Spleen (tissue), 11 donors: ENCODE measurements at regions not wholly inside any gene's neighbourhood (a gene's known extent, or its start where the extent isn't known, plus 50 kb on each side); places are given as distances from the start of the nearest gene placed in this dataset.

ENCODE experiments used
- DNase-seq: peaks from one replicate; pipeline ENCODE4 v3.0.0-alpha.2; 2020
- H3K27ac ChIP-seq, 8 donors: fragments of 200-600 bp; sonication (generic) in 7 of 8; 1 replicate in 4 of 8; 2 replicates in 4 of 8; pipeline versions ENCODE4 v1.5.0 to v1.8.0; 2016 to 2021; ENCODE audit warnings: inconsistent platforms in 4 of 8, mild to moderate bottlenecking in 4 of 8, moderate library complexity in 1 of 8
- H3K27me3 ChIP-seq, 7 donors: fragments of 200-600 bp; sonication (generic) in 6 of 7; replicated peaks in 1 of 7; 1 replicate in 4 of 7; 2 replicates in 3 of 7; pipeline versions ENCODE4 v1.5.0 to v1.8.0; 2016 to 2021; ENCODE audit warnings: inconsistent platforms in 3 of 7, mild to moderate bottlenecking in 1 of 7
- H3K36me3 ChIP-seq, 6 donors: fragments of 200-600 bp; sonication (generic) in 5 of 6; 1 replicate in 4 of 6; 2 replicates in 2 of 6; pipeline versions ENCODE4 v1.5.0 to v1.8.0; 2016 to 2021; ENCODE audit warnings: inconsistent platforms in 2 of 6
- H3K4me1 ChIP-seq, 6 donors: fragments of 200-600 bp; sonication (generic) in 5 of 6; 1 replicate in 3 of 6; 2 replicates in 3 of 6; pipeline versions ENCODE4 v1.5.0 to v1.8.0; 2016 to 2021; ENCODE audit warnings: inconsistent platforms in 3 of 6
- H3K4me3 ChIP-seq, 8 donors: fragments of 200-600 bp; sonication (generic) in 7 of 8; 1 replicate in 4 of 8; 2 replicates in 4 of 8; pipeline versions ENCODE4 v1.5.0 to v1.8.0; 2016 to 2021; ENCODE audit warnings: inconsistent platforms in 4 of 8, mild to moderate bottlenecking in 4 of 8, moderate library complexity in 2 of 8
- H3K9me3 ChIP-seq, 8 donors: fragments of 200-600 bp; sonication (generic) in 7 of 8; 1 replicate in 4 of 8; 2 replicates in 4 of 8; pipeline versions ENCODE4 v1.5.0 to v1.8.0; 2016 to 2021; ENCODE audit warnings: inconsistent platforms in 4 of 8
- CTCF ChIP-seq, 11 experiments: fragments of 200-600 bp in 7 of 11; fragments of 450-650 bp in 4 of 11; sonication (generic) in 4 of 11; IDR thresholded peaks in 8 of 11; conservative IDR thresholded peaks in 3 of 11; 1 replicate in 7 of 11; 2 replicates in 4 of 11; pipeline versions ENCODE4 v1.4.0 to v1.8.0; 2016 to 2021; ENCODE audit warnings: antibody characterized with exemption in 11 of 11, inconsistent platforms in 4 of 11, mild to moderate bottlenecking in 1 of 11
- POLR2A ChIP-seq, 3 donors: fragments of 450-650 bp; IDR thresholded peaks; one replicate each; pipeline ENCODE4 v1.5.1; 2017; ENCODE audit warnings: antibody characterized with exemption in 3 of 3, mild to moderate bottlenecking in 1 of 3
- POLR2AphosphoS5 ChIP-seq, 3 donors: sonication (generic); formaldehyde crosslinking; IDR thresholded peaks; one replicate each; pipeline ENCODE4 v1.5.1; 2017; ENCODE audit warnings: antibody characterized with exemption in 3 of 3
- WGBS, 5 donors: extraction: QIAGEN DNeasy Blood & Tissue Kit in 3 of 5; methylation state at CpG; one replicate each; pipeline versions ENCODE4 v1.1.5 to v1.1.7; 2013 to 2018; 5-methylcytosine and 5-hydroxymethylcytosine counted together
- intact Hi-C: fragments of 100-400 bp; cut with DNase I; formaldehyde crosslinking; loops from one replicate; pipeline ENCODE4 v1.15.0; 2023; ENCODE audit warnings: low total_unique reads
- donor health status: healthy with polysubstance abuse.
- donor health status: DM: no; HTN: no; CAD: no; lungs with moderate emphysema.
- donor health status: DM: no; HTN: no; CAD: no.
- donor health status: Bipolar disorder and iron deficiency.
- donor health status: healthy.
- donor health status: DM: no; HTN: no; CAD: no.
- donor health status: DM: yes; HTN: yes; CAD: no.

- H3K27ac ChIP-seq: no peak overlapping the region
- TF ChIP-seq POLR2AphosphoS5 (IDR thresholded peaks at IDR 0.05): no peak
- TF ChIP-seq POLR2A (IDR thresholded peaks at IDR 0.05): no peak
- no peak for TF ChIP-seq CTCF (IDR thresholded peaks at IDR 0.05 in 8 of 11, conservative IDR thresholded peaks at IDR 0.05 in 3 of 11)
- H3K4me3 ChIP-seq: no peak overlapping the region
- no peak for DNase-seq
- no peaks in the 10 kb centered on the region for H3K9me3 ChIP-seq
- H3K36me3 ChIP-seq: no peaks in the 10 kb centered on the region
- intact Hi-C loops: no loop called here
- H3K4me1 ChIP-seq: no peaks in the 10 kb centered on the region
- H3K27me3 ChIP-seq: no peaks in the 10 kb centered on the region
- 55 to 76% (median 65%) methylated on average over 1 of the region's 1 CpG for WGBS, 5 donors
These were observed 225.7 kb downstream of the TLR4 start for GRCh38 chr9:117929868-117930267.

- H3K27ac ChIP-seq: no peak overlapping the region
- H3K9me3 ChIP-seq: no peaks in the 10 kb centered on the region
- peaks cover 0 to 8% (median 0%) of the 10 kb centered on the region in 6 donors for H3K4me1 ChIP-seq
- no peaks in the 10 kb centered on the region for H3K27me3 ChIP-seq
- no peak for TF ChIP-seq POLR2A (IDR thresholded peaks at IDR 0.05)
- TF ChIP-seq POLR2AphosphoS5 (IDR thresholded peaks at IDR 0.05): no peak
- TF ChIP-seq CTCF (IDR thresholded peaks at IDR 0.05 in 8 of 11, conservative IDR thresholded peaks at IDR 0.05 in 3 of 11): no peak
- no peak overlapping the region for H3K4me3 ChIP-seq
- 87 to 97% (median 92%) methylated on average over 4 of the region's 4 CpGs for WGBS, 5 donors
- DNase-seq: no peak
- no peaks in the 10 kb centered on the region for H3K36me3 ChIP-seq
- intact Hi-C loops: no loop called here
These were observed 228.4 kb downstream of the TLR4 start for GRCh38 chr9:117932585-117932984.

- H3K27me3 ChIP-seq: no peaks in the 10 kb centered on the region
- no peaks in the 10 kb centered on the region for H3K9me3 ChIP-seq
- DNase-seq: no peak
- WGBS, 5 donors: 41 to 55% (median 48%) methylated on average over 5 of the region's 5 CpGs
- TF ChIP-seq POLR2AphosphoS5 (IDR thresholded peaks at IDR 0.05) (no peak), POLR2A (IDR thresholded peaks at IDR 0.05) (no peak), CTCF (IDR thresholded peaks at IDR 0.05 in 8 of 11, conservative IDR thresholded peaks at IDR 0.05 in 3 of 11) (no peak)
- peaks cover 0 to 8% (median 0%) of the 10 kb centered on the region in 6 donors for H3K4me1 ChIP-seq
- no peak overlapping the region for H3K4me3 ChIP-seq
- H3K36me3 ChIP-seq: no peaks in the 10 kb centered on the region
- peak overlapping the region in 3 of 8 donors; percentile 10 to 40 (median 27) for H3K27ac ChIP-seq
- intact Hi-C loops: no loop called here
These were observed 232.3 kb downstream of the TLR4 start for GRCh38 chr9:117936185-117937130.

DNA sequence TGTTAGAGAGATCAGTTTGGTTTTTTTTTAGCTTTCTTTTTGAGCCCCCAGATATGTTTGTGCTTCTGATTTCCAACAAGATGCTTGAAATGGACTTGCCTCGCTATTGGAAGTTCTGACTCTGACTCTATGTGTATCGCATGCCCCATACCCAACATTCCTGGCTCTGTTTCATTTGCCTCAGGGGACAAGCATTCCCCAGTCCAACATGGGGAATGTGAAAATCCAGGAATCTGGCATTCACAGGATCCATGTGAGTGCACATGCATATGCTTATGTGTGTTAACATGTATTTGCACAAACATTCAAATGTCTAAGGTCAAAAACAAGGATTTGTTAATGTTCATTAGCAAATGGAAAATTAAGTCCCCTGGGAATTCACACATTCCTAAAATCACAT lies 233.9 kb downstream of the TLR4 start:
- Histone ChIP-seq H3K4me1 (peaks cover 0 to 8% (median 0%) of the 10 kb centered on the region in 6 donors), H3K36me3 (no peaks in the 10 kb centered on the region), H3K27ac (no peak overlapping the region), H3K4me3 (no peak overlapping the region), H3K27me3 (no peaks in the 10 kb centered on the region), H3K9me3 (no peaks in the 10 kb centered on the region)
- intact Hi-C loops: no loop called here
- no peak for TF ChIP-seq POLR2AphosphoS5 (IDR thresholded peaks at IDR 0.05)
- no peak for TF ChIP-seq CTCF (IDR thresholded peaks at IDR 0.05 in 8 of 11, conservative IDR thresholded peaks at IDR 0.05 in 3 of 11)
- TF ChIP-seq POLR2A (IDR thresholded peaks at IDR 0.05): no peak
- no peak for DNase-seq
- 92 to 98% (median 94%) methylated on average over 2 of the region's 2 CpGs for WGBS, 5 donors
